Stimulated activated CD8-positive, alpha-beta memory T cell treated with anti-CD3 and anti-CD28 coated beads, Interleukin-15, amount 100 ng/mL, for 48 hours (primary cell): ENCODE measurements at regions not wholly inside any gene's neighbourhood (a gene's known extent, or its start where the extent isn't known, plus 50 kb on each side); places are given as distances from the start of the nearest gene placed in this dataset.
A peak's percentile ranks its signal among the peaks of the same experiment; 100 is the strongest.

Source experiments
- DNase-seq, 2 donors: peaks; one replicate each; pipeline ENCODE4 v3.0.0-alpha.2; 2020; ENCODE audit warnings: low read depth in 2 of 2

- DNase-seq: no peak
Observed at GRCh38 chr1:2916706-2917105, 104.6 kb upstream of the ACTRT2 start.

- no peak for DNase-seq
Observed at GRCh38 chr1:2917284-2917683, 104.0 kb upstream of the ACTRT2 start.

- no peak for DNase-seq
Observed at GRCh38 chr1:2918441-2918840, 102.8 kb upstream of the ACTRT2 start.

- no peak for DNase-seq
Observed at GRCh38 chr1:2919841-2920240, 101.4 kb upstream of the ACTRT2 start.

- no peak for DNase-seq
Observed at GRCh38 chr1:2920421-2921015, 100.7 kb upstream of the ACTRT2 start.

- peak; percentile 8 to 12 for DNase-seq
Observed at GRCh38 chr1:2921970-2922686, 99.1 kb upstream of the ACTRT2 start.

- no peak for DNase-seq
Observed at GRCh38 chr1:2923351-2923750, 97.9 kb upstream of the ACTRT2 start.

GRCh38 chr1:2925291-2925690 is 96.0 kb upstream of the ACTRT2 start:
- no peak for DNase-seq

GRCh38 chr1:2925918-2926317 is 95.3 kb upstream of the ACTRT2 start:
- no peak for DNase-seq

GRCh38 chr1:2926447-2927055 is 94.7 kb upstream of the ACTRT2 start:
- no peak for DNase-seq

GRCh38 chr1:2927393-2928360 is 93.6 kb upstream of the ACTRT2 start:
- DNase-seq: no peak

- DNase-seq: no peak
Observed at GRCh38 chr1:2928366-2929325, 92.6 kb upstream of the ACTRT2 start.

GRCh38 chr1:2929335-2929734 is 91.9 kb upstream of the ACTRT2 start:
- DNase-seq: no peak

GRCh38 chr1:2930016-2930815 is 91.1 kb upstream of the ACTRT2 start:
- DNase-seq: no peak

- DNase-seq: no peak
Observed at GRCh38 chr1:2930913-2931723, 90.1 kb upstream of the ACTRT2 start.

GRCh38 chr1:2931724-2932401 is 89.4 kb upstream of the ACTRT2 start:
- no peak for DNase-seq

GRCh38 chr1:2932671-2933350 is 88.5 kb upstream of the ACTRT2 start:
- DNase-seq: no peak
